ENCODE measurements at regions not wholly inside any gene's neighbourhood (a gene's known extent, or its start where the extent isn't known, plus 50 kb on each side); places are given as distances from the start of the nearest gene placed in this dataset.

GRCh38 chr4:176879380-176880116, 86.8 kb upstream of the VEGFC start:
- H2AFZ ChIP-seq (ENCODE audit: low read depth, low read length), result no peak overlapping the region; the same call in 1 of the 2 replicates
- H3K27ac ChIP-seq (ENCODE audit: low read length), result no peak overlapping the region
- no peaks in the 10 kb centered on the region for H4K20me1 ChIP-seq (ENCODE audit: insufficient read depth, low read length)
- H3K4me3 ChIP-seq (ENCODE audit: low read length), result no peak overlapping the region
- no peak overlapping the region for H3K4me2 ChIP-seq (ENCODE audit: low read length)
- H3K27me3 ChIP-seq (ENCODE audit: low read depth, low read length), result no peaks in the 10 kb centered on the region
- no peaks in the 10 kb centered on the region for H3K9me3 ChIP-seq (ENCODE audit: insufficient read depth, low read length)
- H3K36me3 ChIP-seq (replicated peaks; ENCODE audit: low read depth, low read length), result no peaks in the 10 kb centered on the region
- H3K79me2 ChIP-seq (ENCODE audit: low read length), result no peaks in the 10 kb centered on the region
- H3K9ac ChIP-seq (ENCODE audit: low read length), result no peak overlapping the region
- no peaks in the 10 kb centered on the region for H3K4me1 ChIP-seq (ENCODE audit: low read length)
- TF ChIP-seq CTCF (IDR thresholded peaks at IDR 0.05; ENCODE audit: low read depth, low read length), result no peak
- TF ChIP-seq EZH2phosphoT487 (IDR thresholded peaks at IDR 0.05; ENCODE audit: low read depth), result no peak

DNA sequence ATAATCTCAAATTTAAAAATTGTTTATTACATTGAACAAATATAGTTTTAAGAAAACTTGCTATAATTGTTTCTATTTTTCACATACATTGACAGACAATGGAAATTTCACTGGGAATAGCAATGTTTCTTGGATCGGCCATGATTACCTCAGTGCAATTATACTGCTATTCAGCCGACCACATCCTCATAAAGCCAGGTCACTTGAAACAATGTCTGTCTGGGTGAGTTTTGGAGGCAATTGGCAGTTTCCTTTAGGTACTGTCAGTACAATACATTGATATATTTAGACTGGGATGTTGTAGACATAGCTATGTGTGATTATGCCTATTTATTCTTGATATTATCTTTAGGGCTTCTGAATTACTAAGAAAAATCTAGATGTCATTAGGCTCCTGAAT, 89.5 kb upstream of the VEGFC start:
- no peaks in the 10 kb centered on the region for H3K9me3 ChIP-seq (ENCODE audit: insufficient read depth, low read length)
- no peak overlapping the region for H3K27ac ChIP-seq (ENCODE audit: low read length)
- H3K36me3 ChIP-seq (replicated peaks; ENCODE audit: low read depth, low read length), result no peaks in the 10 kb centered on the region
- no peaks in the 10 kb centered on the region for H3K79me2 ChIP-seq (ENCODE audit: low read length)
- H3K4me3 ChIP-seq (ENCODE audit: low read length), result no peak overlapping the region
- H3K27me3 ChIP-seq (ENCODE audit: low read depth, low read length), result no peaks in the 10 kb centered on the region
- H4K20me1 ChIP-seq (ENCODE audit: insufficient read depth, low read length), result no peaks in the 10 kb centered on the region
- H3K4me1 ChIP-seq (ENCODE audit: low read length), result no peaks in the 10 kb centered on the region
- no peak overlapping the region for H3K9ac ChIP-seq (ENCODE audit: low read length)
- no peak overlapping the region for H2AFZ ChIP-seq (ENCODE audit: low read depth, low read length)
- H3K4me2 ChIP-seq (ENCODE audit: low read length), result no peak overlapping the region
- no peak for TF ChIP-seq CTCF (IDR thresholded peaks at IDR 0.05; ENCODE audit: low read depth, low read length)
- no peak for TF ChIP-seq EZH2phosphoT487 (IDR thresholded peaks at IDR 0.05; ENCODE audit: low read depth)

DNA sequence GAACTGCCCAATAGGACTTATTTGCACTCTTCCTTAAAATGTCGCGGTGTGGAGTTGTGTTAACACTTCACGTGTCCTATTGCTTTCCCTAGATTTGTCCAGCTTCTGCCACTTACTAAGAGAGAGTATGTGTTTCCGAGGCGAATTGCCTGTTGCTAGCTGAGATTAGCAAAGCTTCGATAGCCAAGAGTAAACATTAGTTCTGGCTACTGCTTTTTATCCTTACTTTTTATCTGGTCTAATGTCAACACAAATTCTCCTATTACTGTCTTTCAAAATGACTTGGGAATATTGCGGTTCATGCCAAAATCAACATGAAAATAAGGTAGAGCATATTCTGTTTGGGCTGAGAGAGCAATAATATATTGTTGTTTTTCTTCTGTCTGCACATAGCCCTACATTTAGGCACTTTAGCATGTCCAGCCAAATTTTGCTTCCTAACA, 90.4 kb upstream of the VEGFC start:
- Histone ChIP-seq H3K27ac (ENCODE audit: low read length) (no peak overlapping the region), H3K4me3 (ENCODE audit: low read length) (no peak overlapping the region), H3K36me3 (replicated peaks; ENCODE audit: low read depth, low read length) (no peaks in the 10 kb centered on the region), H3K27me3 (ENCODE audit: low read depth, low read length) (no peaks in the 10 kb centered on the region), H3K4me2 (ENCODE audit: low read length) (no peak overlapping the region), H3K9ac (ENCODE audit: low read length) (no peak overlapping the region), H2AFZ (ENCODE audit: low read depth, low read length) (no peak overlapping the region), H3K9me3 (ENCODE audit: insufficient read depth, low read length) (no peaks in the 10 kb centered on the region), H4K20me1 (ENCODE audit: insufficient read depth, low read length) (no peaks in the 10 kb centered on the region), H3K79me2 (ENCODE audit: low read length) (no peaks in the 10 kb centered on the region), H3K4me1 (ENCODE audit: low read length) (no peaks in the 10 kb centered on the region)
- TF ChIP-seq CTCF (IDR thresholded peaks at IDR 0.05; ENCODE audit: low read depth, low read length) (no peak), EZH2phosphoT487 (IDR thresholded peaks at IDR 0.05; ENCODE audit: low read depth) (no peak)

- Histone ChIP-seq H3K4me1 (ENCODE audit: low read length) (no peaks in the 10 kb centered on the region), H3K27me3 (ENCODE audit: low read depth, low read length) (no peaks in the 10 kb centered on the region), H3K4me2 (ENCODE audit: low read length) (no peak overlapping the region), H2AFZ (ENCODE audit: low read depth, low read length) (no peak overlapping the region), H3K4me3 (ENCODE audit: low read length) (no peak overlapping the region), H3K27ac (ENCODE audit: low read length) (no peak overlapping the region), H3K9me3 (ENCODE audit: insufficient read depth, low read length) (no peaks in the 10 kb centered on the region), H4K20me1 (ENCODE audit: insufficient read depth, low read length) (no peaks in the 10 kb centered on the region), H3K36me3 (replicated peaks; ENCODE audit: low read depth, low read length) (no peaks in the 10 kb centered on the region), H3K9ac (ENCODE audit: low read length) (no peak overlapping the region), H3K79me2 (ENCODE audit: low read length) (no peaks in the 10 kb centered on the region)
- TF ChIP-seq CTCF (IDR thresholded peaks at IDR 0.05; ENCODE audit: low read depth, low read length), result no peak
These were observed 91.1 kb upstream of the VEGFC start for GRCh38 chr4:176883681-176884418.
